NCI-H2081 treated with DMSO at 0.1 percent for 48 hours (cell line): ENCODE measurements at regions not wholly inside any gene's neighbourhood (a gene's known extent, or its start where the extent isn't known, plus 50 kb on each side); places are given as distances from the start of the nearest gene placed in this dataset.

Experiments
- DNase-seq: peaks from one replicate; lab custom pipeline; 2025; lab: John Stamatoyannopoulos, UW

DNA sequence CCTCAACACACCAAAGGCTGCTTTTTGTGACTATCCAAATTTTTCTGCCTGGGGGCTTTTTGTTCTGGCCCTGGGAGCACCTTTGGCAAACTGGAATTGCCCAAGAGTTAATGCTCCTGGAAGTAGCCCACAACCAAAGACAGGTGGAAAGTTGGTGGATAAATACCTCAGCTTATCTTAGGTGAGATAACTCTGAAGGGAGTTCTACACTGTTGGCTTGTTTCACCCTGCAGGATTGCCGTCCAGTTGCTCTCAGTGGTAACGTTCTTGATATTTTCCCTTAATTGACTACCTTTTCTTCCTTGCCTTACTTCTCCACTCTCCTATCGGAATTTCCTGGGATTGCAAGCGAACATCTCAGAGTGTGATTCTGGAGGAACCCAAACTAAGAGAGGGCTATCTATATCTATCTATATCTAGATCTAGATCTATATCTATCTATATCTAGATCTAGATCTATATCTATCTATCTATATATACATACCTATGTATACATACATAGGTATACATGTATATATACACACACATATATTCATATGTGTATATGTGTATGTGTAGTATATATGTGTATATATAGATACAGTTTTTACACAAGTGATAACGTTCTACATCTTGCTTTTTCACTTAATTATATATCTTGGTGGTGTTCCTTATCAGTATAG lies 82.6 kb upstream of the DHX15 start:
- DNase-seq, result no peak

DNA sequence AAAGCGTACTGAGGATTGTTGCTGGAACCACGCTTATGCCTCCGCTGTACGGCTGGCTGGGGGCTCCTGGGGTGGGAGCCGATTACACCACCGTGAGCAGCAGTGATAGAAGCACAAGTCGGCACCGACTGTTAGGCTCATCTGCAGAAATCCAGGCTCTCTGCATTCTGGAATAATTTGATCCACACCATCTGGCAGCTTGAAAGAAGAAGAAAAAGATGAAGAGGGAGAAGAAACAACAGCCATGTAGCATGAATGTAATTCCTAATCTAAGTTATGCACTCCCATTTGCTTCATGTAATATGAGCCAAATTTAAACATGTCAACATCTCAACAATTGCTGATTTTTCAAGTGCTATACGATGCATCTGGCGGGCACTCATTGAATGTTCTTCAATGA lies 84.6 kb upstream of the DHX15 start:
- no peak for DNase-seq

GRCh38 chr4:24669751-24670150 lies 85.4 kb upstream of the DHX15 start:
- DNase-seq, result no peak

DNA sequence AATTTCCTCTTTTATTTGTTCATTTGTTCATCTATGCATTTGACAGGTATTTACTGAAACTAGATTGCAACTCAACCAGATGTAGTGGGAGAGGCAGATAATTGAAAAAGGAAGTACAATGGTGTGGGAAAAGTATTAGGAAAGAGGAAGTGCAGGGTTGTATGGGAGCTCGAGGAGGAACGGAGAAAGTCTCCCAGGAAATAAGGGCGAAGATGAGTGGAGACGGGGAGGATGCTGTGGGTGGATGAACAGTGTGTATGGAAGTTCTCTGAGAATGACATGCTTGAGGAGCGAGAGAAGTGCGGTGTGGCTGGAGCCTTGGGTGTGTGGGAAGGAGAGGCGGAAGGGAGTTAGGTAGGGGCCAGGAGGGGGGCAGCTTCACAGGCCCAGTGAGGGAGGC lies 87.5 kb upstream of the DHX15 start:
- no peak for DNase-seq

GRCh38 chr4:24672880-24673279 lies 88.5 kb upstream of the DHX15 start:
- no peak for DNase-seq

GRCh38 chr4:24674279-24674678 lies 89.9 kb upstream of the DHX15 start:
- no peak for DNase-seq

GRCh38 chr4:24675721-24676389 lies 91.5 kb upstream of the DHX15 start:
- no peak for DNase-seq

DNA sequence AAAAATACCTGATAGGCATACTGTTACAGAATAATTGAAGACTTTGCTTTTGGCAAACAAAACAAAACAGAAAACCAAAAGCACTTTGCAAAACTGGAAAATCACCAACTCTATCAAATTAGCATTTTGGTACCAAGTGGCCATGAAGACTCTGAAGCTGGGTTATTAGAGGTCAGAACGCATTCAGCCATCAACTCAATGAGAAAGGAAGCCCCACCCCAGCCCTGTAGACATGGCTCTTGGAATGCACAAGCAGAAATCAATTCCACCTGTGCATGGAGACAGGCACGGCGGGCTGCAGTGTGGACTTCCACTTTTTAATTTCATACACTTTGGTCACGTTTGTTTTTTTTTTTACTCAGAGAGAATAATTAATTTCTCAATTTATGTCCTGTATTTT lies 93.6 kb upstream of the DHX15 start:
- DNase-seq, result no peak

DNA sequence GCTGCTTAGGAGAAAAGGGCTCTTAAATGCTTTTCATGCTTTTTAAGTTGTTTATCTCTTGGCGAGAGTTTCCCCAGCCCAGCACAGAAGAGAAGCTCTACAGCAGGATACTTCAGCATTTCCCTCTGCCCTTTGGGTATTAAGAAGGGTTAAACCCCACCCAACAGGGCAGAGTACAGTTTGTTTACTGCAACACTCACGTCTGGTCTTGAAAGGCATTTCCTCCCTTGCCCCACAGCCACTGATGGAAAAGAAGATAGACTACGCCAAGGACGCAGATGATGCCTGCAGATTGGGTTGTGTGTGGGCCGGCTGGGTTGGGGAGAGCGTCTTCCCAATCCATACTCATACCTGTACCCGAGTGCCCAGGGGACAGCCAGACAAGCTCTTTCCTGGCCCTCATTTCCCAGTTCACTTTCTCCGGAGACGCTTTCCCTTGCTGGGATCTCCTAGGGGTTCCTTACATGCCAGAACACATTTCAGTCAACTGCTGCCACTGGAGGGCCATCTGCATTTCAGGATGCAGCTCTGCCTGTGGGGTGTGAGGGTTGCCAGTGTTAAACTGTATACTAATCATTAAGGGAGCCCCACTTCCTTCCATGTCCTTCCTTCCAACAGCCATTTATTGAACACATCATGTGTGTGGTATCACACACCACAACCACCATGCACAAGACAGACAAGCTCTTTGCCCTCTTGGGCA lies 96.5 kb upstream of the DHX15 start:
- no peak for DNase-seq

DNA sequence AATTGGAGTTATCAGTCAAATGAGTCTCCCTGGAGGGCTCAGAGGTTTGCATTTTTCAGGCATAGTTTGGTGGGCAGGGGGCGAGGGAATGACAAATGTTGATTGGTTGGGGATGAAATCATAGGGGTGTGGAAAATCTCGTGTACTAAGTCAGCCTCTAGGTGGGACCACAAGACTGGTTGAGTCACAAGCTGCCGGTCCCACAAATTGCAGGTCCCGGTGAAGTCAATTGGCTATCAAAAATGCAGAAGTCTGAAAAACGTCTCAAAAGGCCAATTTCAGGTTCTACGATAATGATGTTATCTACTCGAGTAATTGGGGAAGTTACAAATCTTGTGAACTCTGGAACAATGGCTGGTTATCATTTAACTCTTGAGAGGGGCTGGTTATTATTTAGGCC lies 98.8 kb upstream of the DHX15 start:
- DNase-seq, result no peak

- DNase-seq, result no peak
Observed at GRCh38 chr4:24686866-24687692, 102.7 kb upstream of the DHX15 start.

- no peak for DNase-seq
Observed at GRCh38 chr4:24688453-24688852, 104.1 kb upstream of the DHX15 start.

DNA sequence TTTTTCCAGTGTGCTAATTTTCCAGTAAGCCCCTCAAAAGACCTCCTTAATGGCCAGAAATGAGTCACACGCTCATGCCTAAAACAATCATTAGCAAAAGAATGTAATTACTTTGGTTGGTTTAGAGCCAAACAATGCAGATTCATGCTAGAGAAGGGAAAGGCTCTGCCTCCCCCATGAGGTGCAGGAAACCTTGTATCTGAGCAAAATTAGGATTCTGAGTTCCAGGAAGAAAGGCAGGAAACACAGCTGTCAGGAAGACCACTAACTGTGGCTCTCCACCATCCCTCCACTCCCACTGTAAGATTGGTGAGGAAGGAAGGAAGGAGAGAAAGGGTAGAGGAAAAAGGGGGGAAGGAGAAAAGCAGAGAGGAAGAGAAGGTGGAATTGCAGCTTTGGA lies 104.9 kb upstream of the DHX15 start:
- no peak for DNase-seq

DNA sequence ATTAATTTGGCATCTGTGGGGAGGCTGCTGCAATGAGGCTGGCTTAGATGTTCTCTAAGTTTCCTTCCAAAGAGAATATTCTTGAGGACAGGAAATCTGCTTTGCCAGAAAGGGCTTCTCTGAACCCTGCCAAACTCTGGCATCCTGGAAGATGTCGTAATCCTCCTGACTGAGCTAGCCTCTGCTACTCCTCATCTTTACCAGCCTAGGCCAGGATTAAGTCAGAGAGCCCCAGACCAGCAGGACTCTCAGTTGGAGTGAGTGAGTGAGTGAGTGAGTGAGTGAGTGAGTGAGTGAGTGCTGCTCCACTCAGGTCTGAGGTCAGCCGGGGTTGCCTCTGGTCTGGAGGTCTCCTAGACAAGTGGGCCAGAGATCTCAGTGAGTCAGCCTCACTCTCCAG lies 104.9 kb upstream of the SOD3 start:
- no peak for DNase-seq

DNA sequence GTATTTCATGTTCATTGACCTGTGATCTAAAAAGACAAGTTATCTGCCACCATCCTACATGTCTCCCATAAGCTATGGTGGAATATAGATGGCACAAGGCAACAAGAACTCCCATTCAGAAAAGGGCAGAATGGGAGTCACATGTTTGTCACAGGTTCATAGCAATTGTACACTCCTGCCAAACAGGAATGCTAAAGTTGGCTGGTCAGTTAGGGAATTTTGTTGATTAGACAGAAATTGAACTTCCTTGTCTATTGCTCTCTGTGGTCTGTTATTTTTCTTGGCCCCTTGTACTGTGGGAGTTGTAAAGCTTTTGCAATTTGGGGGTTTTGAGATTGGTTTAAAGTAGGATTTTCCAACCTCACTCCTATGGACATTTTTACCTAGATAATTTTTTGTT lies 101.7 kb upstream of the SOD3 start:
- DNase-seq, result no peak

DNA sequence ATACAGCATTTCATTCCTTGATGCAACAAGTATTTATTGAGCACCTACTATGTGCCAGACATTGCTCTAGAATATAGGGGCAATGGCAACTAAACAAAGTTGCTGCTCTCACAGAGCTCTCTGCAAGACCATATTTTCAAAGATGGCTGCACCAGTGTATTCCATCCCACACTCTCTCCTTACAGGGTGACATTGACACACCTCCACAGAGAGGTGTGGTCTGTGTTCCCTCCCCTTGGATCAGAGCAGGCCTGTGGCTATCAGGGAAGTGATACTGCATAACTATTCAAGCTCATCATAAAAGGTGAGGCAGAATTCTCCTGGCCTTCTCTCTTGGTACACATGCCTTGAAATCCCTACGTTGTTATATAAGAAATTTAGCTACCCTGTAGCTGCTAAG lies 95.3 kb upstream of the SOD3 start:
- DNase-seq, result no peak

DNA sequence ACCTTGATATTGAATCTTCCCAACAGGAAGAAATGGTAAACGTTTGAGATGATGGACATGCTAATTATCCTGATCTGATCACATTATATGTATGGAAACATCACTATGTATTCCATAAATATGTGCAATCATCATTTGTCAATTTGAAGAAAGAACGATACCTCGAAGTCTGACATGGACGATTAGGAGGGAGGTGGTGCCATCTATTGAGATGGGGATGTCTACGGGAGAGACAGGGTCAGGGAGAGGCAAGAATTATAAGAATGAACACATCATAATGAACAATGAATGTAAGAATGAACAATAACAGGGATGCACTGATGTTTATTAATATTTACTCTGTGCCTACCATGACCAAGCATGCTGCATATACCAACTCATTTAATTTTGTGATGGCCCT lies 93.7 kb upstream of the SOD3 start:
- no peak for DNase-seq

DNA sequence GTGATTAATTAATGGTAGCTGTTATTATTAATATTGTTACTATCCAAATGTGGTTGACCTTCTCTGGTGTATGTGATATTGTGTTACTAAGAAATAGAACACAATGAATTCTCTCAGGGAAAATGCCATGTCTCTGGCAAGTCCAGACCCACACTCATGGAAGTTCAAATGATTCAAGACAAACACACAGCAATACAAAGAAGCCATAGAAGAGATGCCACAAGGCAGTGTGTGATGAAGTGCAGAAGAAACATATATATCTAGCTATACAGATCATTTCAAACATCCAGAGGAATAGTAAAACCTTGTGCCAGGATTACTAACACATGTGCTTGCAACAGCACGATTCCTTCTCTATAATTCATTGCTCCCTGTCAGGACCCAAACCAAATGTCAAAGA lies 93.1 kb upstream of the SOD3 start:
- DNase-seq, result no peak

DNA sequence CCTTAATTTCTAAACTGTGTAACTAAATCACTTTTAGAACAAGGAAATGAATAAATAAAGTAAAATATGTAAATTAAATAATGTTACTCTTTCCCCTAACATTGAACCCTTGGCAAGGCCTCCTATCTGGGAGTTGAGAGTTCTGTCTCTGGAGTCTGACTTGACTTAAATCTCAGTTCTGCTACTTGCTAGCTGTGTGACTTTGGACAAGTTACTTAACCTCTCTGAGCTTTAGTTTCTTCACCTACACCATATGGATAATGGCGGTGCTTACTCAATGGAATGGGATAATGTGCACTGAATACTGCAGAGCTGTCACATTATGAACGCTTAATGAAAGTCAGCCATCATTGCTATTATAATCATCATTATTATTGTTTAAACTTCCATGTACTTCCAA lies 92.1 kb upstream of the SOD3 start:
- DNase-seq, result no peak

- no peak for DNase-seq
Observed at GRCh38 chr4:24704149-24704548, 91.2 kb upstream of the SOD3 start.

GRCh38 chr4:24705016-24705753 lies 90.2 kb upstream of the SOD3 start:
- no peak for DNase-seq

GRCh38 chr4:24713604-24714003 lies 81.8 kb upstream of the SOD3 start:
- no peak for DNase-seq
